B cell (primary cell): ENCODE measurements at regions not wholly inside any gene's neighbourhood (a gene's known extent, or its start where the extent isn't known, plus 50 kb on each side); places are given as distances from the start of the nearest gene placed in this dataset.
"Not testable (repeated sequence)": the region's sequence is repeated elsewhere in the genome, so short reads cannot be mapped to it uniquely, and the experiment has no call there.

Experiments used
- ATAC-seq: fragments of 200-7000 bp; cut with Tn5 transposase; one replicate; pipeline ENCODE4 v1.10.0; 2021; ENCODE audit warnings: low read depth, mild to moderate bottlenecking, moderate number of reproducible peaks, moderate library complexity
- CTCF ChIA-PET: fragments of 350-600 bp; sonication (Branson Sonifier 250); formaldehyde crosslinking; loops from one replicate; lab custom pipeline; 2021; ENCODE audit warnings: antibody characterized with exemption, inconsistent platforms; lab: Charles Lee
- POLR2A ChIA-PET: fragments of 350-600 bp; sonication (Branson Sonifier 250); formaldehyde crosslinking; loops from one replicate; lab custom pipeline; 2021; ENCODE audit warnings: antibody characterized with exemption; lab: Charles Lee
- DNase-seq: peaks from one replicate; pipeline ENCODE4 v3.0.0; 2013
- H2AFZ ChIP-seq: 2 replicates; pipeline ENCODE4 v1.6.1; 2012; ENCODE audit warnings: mild to moderate bottlenecking, low read depth, low read length; ENCODE audit not compliant: insufficient read depth, poor library complexity, severe bottlenecking
- H3K27ac ChIP-seq, 2 donors: 1 replicate in 1 of 2; 2 replicates in 1 of 2; pipeline ENCODE4 v1.5.1; 2012 to 2013; ENCODE audit warnings: low read length in 2 of 2, mild to moderate bottlenecking in 2 of 2, moderate library complexity in 1 of 2
- H3K27me3 ChIP-seq, 4 experiments: fragments of 200-600 bp in 1 of 4; sonication (generic) in 1 of 4; replicated peaks in 1 of 4; 1 replicate in 2 of 4; 2 replicates in 2 of 4; pipeline versions ENCODE4 v1.6.1 to v1.7.0; 2013 to 2016; ENCODE audit warnings: low read length in 3 of 4, mild to moderate bottlenecking in 2 of 4, mixed read lengths in 1 of 4, moderate library complexity in 1 of 4; ENCODE audit not compliant: insufficient read depth in 4 of 4, control insufficient read depth in 3 of 4; ENCODE audit errors: control extremely low read depth in 1 of 4
- H3K36me3 ChIP-seq, 2 experiments: replicated peaks in 1 of 2; 1 replicate in 1 of 2; 2 replicates in 1 of 2; pipeline versions ENCODE4 v1.6.1 to v1.7.1; 2013; ENCODE audit warnings: low read length in 1 of 2; ENCODE audit not compliant: insufficient read depth in 2 of 2, control insufficient read depth in 1 of 2; ENCODE audit errors: control extremely low read depth in 1 of 2, extremely low read depth in 1 of 2
- H3K4me1 ChIP-seq, 2 donors: fragments of 200-600 bp in 1 of 2; sonication (generic) in 1 of 2; 1 replicate in 1 of 2; 2 replicates in 1 of 2; pipeline versions ENCODE4 v1.5.1 to v1.6.1; 2013 to 2017; ENCODE audit warnings: low read length in 2 of 2; ENCODE audit not compliant: control insufficient read depth in 2 of 2, insufficient read depth in 2 of 2
- H3K4me2 ChIP-seq: replicated peaks from 2 replicates; pipeline ENCODE3; 2012; ENCODE audit warnings: mild to moderate bottlenecking, low read depth, low read length; ENCODE audit not compliant: poor library complexity, severe bottlenecking
- H3K4me3 ChIP-seq, 5 experiments: fragments of 200-600 bp in 1 of 5; sonication (generic) in 1 of 5; 1 replicate in 3 of 5; 2 replicates in 2 of 5; pipeline versions ENCODE4 v1.5.1 to v1.7.0; 2011 to 2016; ENCODE audit warnings: low read length in 4 of 5, mild to moderate bottlenecking in 4 of 5, low read depth in 2 of 5, control low read depth in 1 of 5, moderate library complexity in 1 of 5; ENCODE audit not compliant: insufficient read depth in 1 of 5; ENCODE audit errors: control extremely low read depth in 1 of 5, extremely low read depth in 1 of 5
- H3K79me2 ChIP-seq: fragments of 200-600 bp; sonication (generic); one replicate; pipeline ENCODE4 v1.6.0; 2016; ENCODE audit warnings: low read length; ENCODE audit not compliant: control insufficient read depth, insufficient read depth
- H3K9ac ChIP-seq: fragments of 200-600 bp; sonication (generic); 2 replicates; pipeline ENCODE4 v1.6.1; 2017; ENCODE audit warnings: mild to moderate bottlenecking, low read length, moderate library complexity
- H3K9me3 ChIP-seq, 3 donors: one replicate each; pipeline versions ENCODE4 v1.6.1 to v1.7.1; 2013; ENCODE audit warnings: low read length in 2 of 3; ENCODE audit not compliant: control insufficient read depth in 2 of 3, insufficient read depth in 1 of 3; ENCODE audit errors: control extremely low read depth in 1 of 3
- H4K20me1 ChIP-seq: 2 replicates; pipeline ENCODE4 v1.6.0; 2012; ENCODE audit warnings: mild to moderate bottlenecking, low read length; ENCODE audit not compliant: insufficient read depth, control insufficient read depth, poor library complexity, severe bottlenecking
- H3K27ac Mint-ChIP-seq: one replicate; pipeline ENCODE4 v1.8.0; 2021; ENCODE audit warnings: mixed read lengths
- H3K27me3 Mint-ChIP-seq: one replicate; pipeline ENCODE4 v1.8.0; 2021; ENCODE audit warnings: mixed read lengths
- H3K4me1 Mint-ChIP-seq: one replicate; pipeline ENCODE4 v1.8.0; 2021; ENCODE audit warnings: mixed read lengths
- H3K4me3 Mint-ChIP-seq: one replicate; pipeline ENCODE4 v1.8.0; 2021; ENCODE audit warnings: mixed read lengths
- H3K9me3 Mint-ChIP-seq: one replicate; pipeline ENCODE4 v1.8.0; 2022; ENCODE audit warnings: mixed read lengths; ENCODE audit not compliant: insufficient read depth
- CTCF ChIP-seq: fragments of 200-600 bp; IDR thresholded peaks from one replicate; pipeline ENCODE4 v1.8.0; 2022; ENCODE audit warnings: antibody characterized with exemption, mild to moderate bottlenecking
- EZH2 ChIP-seq: IDR thresholded peaks from 2 replicates; pipeline ENCODE4 v1.6.1; 2012; ENCODE audit warnings: borderline replicate concordance, low read depth, mild to moderate bottlenecking, moderate library complexity, low read length; ENCODE audit not compliant: insufficient read depth, poor library complexity, severe bottlenecking
- WGBS: methylation state at CpG from one replicate; pipeline ENCODE4 v1.1.5; 2013; ENCODE audit warnings: missing lambda C conversion rate; ENCODE audit not compliant: insufficient coverage; 5-methylcytosine and 5-hydroxymethylcytosine counted together
- intact Hi-C: fragments of 100-400 bp; cut with micrococcal nuclease; formaldehyde crosslinking; loops from one replicate; pipeline ENCODE4 v1.10.0; 2022

- Histone ChIP-seq H3K9ac (no peak overlapping the region), H3K79me2 (no peaks in the 10 kb centered on the region), H4K20me1 (no peaks in the 10 kb centered on the region), H3K9me3 (peaks cover 0 to 3% (median 1%) of the 10 kb centered on the region in 3 donors), H3K27me3 (no peaks in the 10 kb centered on the region), H3K4me1 (no peaks in the 10 kb centered on the region), H3K4me2 (no peak overlapping the region), H2AFZ (no peak overlapping the region), H3K4me3 (no peak overlapping the region), H3K36me3 (no peaks in the 10 kb centered on the region), H3K27ac (no peak overlapping the region)
- no peak for TF ChIP-seq EZH2
- no peak for TF ChIP-seq CTCF
- ATAC-seq = no peak
- intact Hi-C loops = no loop called here
- no peaks in the 10 kb centered on the region for H3K27me3 Mint-ChIP-seq
- POLR2A ChIA-PET = no interaction called here
- CTCF ChIA-PET = no interaction called here
- no peak for DNase-seq
- H3K4me1 Mint-ChIP-seq = no peaks in the 10 kb centered on the region
- H3K9me3 Mint-ChIP-seq = no peaks in the 10 kb centered on the region
- H3K4me3 Mint-ChIP-seq = no peak overlapping the region
- no CpG with 5 or more reads among the region's 3 CpGs for WGBS
- no peak overlapping the region for H3K27ac Mint-ChIP-seq
Observed at GRCh38 chr1:191520345-191520744, 637.9 kb upstream of the RGS18 start.

- H3K9ac ChIP-seq, H2AFZ ChIP-seq, H3K27ac Mint-ChIP-seq, H3K79me2 ChIP-seq, H3K36me3 ChIP-seq, H3K9me3 ChIP-seq, H3K27ac ChIP-seq, ATAC-seq, H3K4me2 ChIP-seq, H3K9me3 Mint-ChIP-seq, H3K4me1 ChIP-seq, intact Hi-C loops, CTCF ChIA-PET, H3K4me3 ChIP-seq, H3K4me1 Mint-ChIP-seq, H4K20me1 ChIP-seq, H3K4me3 Mint-ChIP-seq, H3K27me3 Mint-ChIP-seq, DNase-seq, H3K27me3 ChIP-seq, POLR2A ChIA-PET: not testable (repeated sequence)
- no CpG with 5 or more reads among the region's 5 CpGs for WGBS
Observed at GRCh38 chr1:191525944-191526343, 632.3 kb upstream of the RGS18 start.
